Kidney epithelial cell (primary cell): ENCODE measurements at regions not wholly inside any gene's neighbourhood (a gene's known extent, or its start where the extent isn't known, plus 50 kb on each side); places are given as distances from the start of the nearest gene placed in this dataset.

ENCODE experiments used
- DNase-seq: peaks from one replicate; pipeline ENCODE4 v3.0.0-alpha.2; 2010; ENCODE audit warnings: low read depth
- H3K27me3 ChIP-seq: 2 replicates; pipeline ENCODE4 v1.6.0; 2011; ENCODE audit warnings: low read length; ENCODE audit not compliant: control insufficient read depth, insufficient read depth
- H3K36me3 ChIP-seq: 2 replicates; pipeline ENCODE4 v1.5.1; 2011; ENCODE audit warnings: low read length; ENCODE audit not compliant: control insufficient read depth, insufficient read depth
- H3K4me3 ChIP-seq: 2 replicates; pipeline ENCODE4 v1.5.1; 2011; ENCODE audit warnings: low read depth, mild to moderate bottlenecking, control low read depth, low read length
- CTCF ChIP-seq: IDR thresholded peaks from 2 replicates; pipeline ENCODE4 v1.5.1; 2011; ENCODE audit warnings: mild to moderate bottlenecking, moderate library complexity, low read length, control low read depth, inconsistent platforms; ENCODE audit not compliant: insufficient read depth, poor library complexity, severe bottlenecking

- DNase-seq = no peak
- no peaks in the 10 kb centered on the region for H3K36me3 ChIP-seq
- TF ChIP-seq CTCF = no peak
- no peak overlapping the region for H3K4me3 ChIP-seq
- H3K27me3 ChIP-seq = no peaks in the 10 kb centered on the region
Observed at GRCh38 chr3:189084620-189085019, 87.2 kb upstream of the TPRG1 start.

GRCh38 chr3:189092547-189092946, 79.2 kb upstream of the TPRG1 start:
- H3K27me3 ChIP-seq = no peaks in the 10 kb centered on the region

GRCh38 chr3:189094539-189094938, 77.2 kb upstream of the TPRG1 start:
- H3K27me3 ChIP-seq = no peaks in the 10 kb centered on the region
- no peak for DNase-seq
- no peaks in the 10 kb centered on the region for H3K36me3 ChIP-seq
- no peak for TF ChIP-seq CTCF
- no peak overlapping the region for H3K4me3 ChIP-seq

More at GRCh38 chr3:189092547-189092946, 79.2 kb upstream of the TPRG1 start:
- TF ChIP-seq CTCF = no peak
- Histone ChIP-seq H3K36me3 (no peaks in the 10 kb centered on the region), H3K4me3 (no peak overlapping the region)
- DNase-seq = no peak

- H3K36me3 ChIP-seq = no peaks in the 10 kb centered on the region
- no peaks in the 10 kb centered on the region for H3K27me3 ChIP-seq
- H3K4me3 ChIP-seq = no peak overlapping the region
- no peak for DNase-seq
- TF ChIP-seq CTCF = no peak
Observed at GRCh38 chr3:189096092-189096491, 75.7 kb upstream of the TPRG1 start.

GRCh38 chr3:189099031-189099471, 72.7 kb upstream of the TPRG1 start:
- Histone ChIP-seq H3K4me3 (no peak overlapping the region), H3K27me3 (no peaks in the 10 kb centered on the region), H3K36me3 (no peaks in the 10 kb centered on the region)
- no peak for TF ChIP-seq CTCF
- DNase-seq = no peak

- Histone ChIP-seq H3K27me3 (no peaks in the 10 kb centered on the region), H3K36me3 (no peaks in the 10 kb centered on the region), H3K4me3 (no peak overlapping the region)
- no peak for DNase-seq
- no peak for TF ChIP-seq CTCF
Observed at GRCh38 chr3:189099505-189100290, 72.1 kb upstream of the TPRG1 start.
